PFSK-1 (cell line): ENCODE measurements at regions not wholly inside any gene's neighbourhood (a gene's known extent, or its start where the extent isn't known, plus 50 kb on each side); places are given as distances from the start of the nearest gene placed in this dataset.

Source experiments
- FOXP2 ChIP-seq: optimal IDR thresholded peaks from 2 replicates; pipeline ENCODE3; 2011; ENCODE audit warnings: borderline replicate concordance, control low read depth, inconsistent platforms; ENCODE audit not compliant: insufficient read depth; ENCODE audit errors: extremely low read length, extremely low read depth
- POLR2AphosphoS5 ChIP-seq: IDR thresholded peaks from 2 replicates; pipeline ENCODE4 v1.6.1; 2012; ENCODE audit warnings: low read depth, mild to moderate bottlenecking, control low read depth, low read length, moderate library complexity
- REST ChIP-seq, 2 experiments: IDR thresholded peaks; 2 replicates each; pipeline versions ENCODE4 v1.6.1 to v1.8.0; 2011 to 2012; ENCODE audit warnings: low read depth in 2 of 2, low read length in 2 of 2, control low read depth in 1 of 2, inconsistent platforms in 1 of 2, mild to moderate bottlenecking in 1 of 2, moderate library complexity in 1 of 2; ENCODE audit not compliant: insufficient read depth in 1 of 2
- SIN3A ChIP-seq: IDR thresholded peaks from 2 replicates; pipeline ENCODE4 v1.6.1; 2012; ENCODE audit warnings: mild to moderate bottlenecking, low read length, moderate library complexity, borderline replicate concordance; ENCODE audit not compliant: insufficient read depth
- TAF1 ChIP-seq: IDR thresholded peaks from 2 replicates; pipeline ENCODE4 v1.6.1; 2012; ENCODE audit warnings: low read length, control low read depth, borderline replicate concordance; ENCODE audit not compliant: insufficient read depth

GRCh38 chr2:100642425-100642824 is 79.6 kb downstream of the PDCL3 start:
- TF ChIP-seq REST (IDR thresholded peaks at IDR 0.05; ENCODE audit: insufficient read depth in 1 of 2, low read depth in 2 of 2, low read length in 2 of 2) (no peak), FOXP2 (no peak), TAF1 (no peak), POLR2AphosphoS5 (no peak), SIN3A (no peak)

GRCh38 chr2:100643467-100643866 is 80.7 kb downstream of the PDCL3 start:
- no peak for TF ChIP-seq POLR2AphosphoS5
- TF ChIP-seq REST (IDR thresholded peaks at IDR 0.05; ENCODE audit: insufficient read depth in 1 of 2, low read depth in 2 of 2, low read length in 2 of 2) = no peak
- TF ChIP-seq TAF1 = no peak

- TF ChIP-seq FOXP2 (no peak), POLR2AphosphoS5 (no peak), TAF1 (no peak), SIN3A (no peak), REST (IDR thresholded peaks at IDR 0.05; ENCODE audit: insufficient read depth in 1 of 2, low read depth in 2 of 2, low read length in 2 of 2) (no peak)
These were observed 81.2 kb downstream of the PDCL3 start for GRCh38 chr2:100643906-100644501.

- no peak for TF ChIP-seq SIN3A
- no peak for TF ChIP-seq POLR2AphosphoS5
- no peak for TF ChIP-seq FOXP2
- TF ChIP-seq TAF1 = no peak
- TF ChIP-seq REST (IDR thresholded peaks at IDR 0.05; ENCODE audit: insufficient read depth in 1 of 2, low read depth in 2 of 2, low read length in 2 of 2) = no peak
These were observed 83.1 kb downstream of the PDCL3 start for GRCh38 chr2:100645695-100646429.
